Dedifferentiated amniotic fluid mesenchymal stem cell (primary cell): ENCODE measurements at regions not wholly inside any gene's neighbourhood (a gene's known extent, or its start where the extent isn't known, plus 50 kb on each side); places are given as distances from the start of the nearest gene placed in this dataset.
"Not testable (repeated sequence)": the region's sequence is repeated elsewhere in the genome, so short reads cannot be mapped to it uniquely, and the experiment has no call there.

Experiments used
- DNase-seq: peaks from one replicate; pipeline ENCODE4 v3.0.0-alpha.2; 2016; ENCODE audit errors: extremely low spot score

DNA sequence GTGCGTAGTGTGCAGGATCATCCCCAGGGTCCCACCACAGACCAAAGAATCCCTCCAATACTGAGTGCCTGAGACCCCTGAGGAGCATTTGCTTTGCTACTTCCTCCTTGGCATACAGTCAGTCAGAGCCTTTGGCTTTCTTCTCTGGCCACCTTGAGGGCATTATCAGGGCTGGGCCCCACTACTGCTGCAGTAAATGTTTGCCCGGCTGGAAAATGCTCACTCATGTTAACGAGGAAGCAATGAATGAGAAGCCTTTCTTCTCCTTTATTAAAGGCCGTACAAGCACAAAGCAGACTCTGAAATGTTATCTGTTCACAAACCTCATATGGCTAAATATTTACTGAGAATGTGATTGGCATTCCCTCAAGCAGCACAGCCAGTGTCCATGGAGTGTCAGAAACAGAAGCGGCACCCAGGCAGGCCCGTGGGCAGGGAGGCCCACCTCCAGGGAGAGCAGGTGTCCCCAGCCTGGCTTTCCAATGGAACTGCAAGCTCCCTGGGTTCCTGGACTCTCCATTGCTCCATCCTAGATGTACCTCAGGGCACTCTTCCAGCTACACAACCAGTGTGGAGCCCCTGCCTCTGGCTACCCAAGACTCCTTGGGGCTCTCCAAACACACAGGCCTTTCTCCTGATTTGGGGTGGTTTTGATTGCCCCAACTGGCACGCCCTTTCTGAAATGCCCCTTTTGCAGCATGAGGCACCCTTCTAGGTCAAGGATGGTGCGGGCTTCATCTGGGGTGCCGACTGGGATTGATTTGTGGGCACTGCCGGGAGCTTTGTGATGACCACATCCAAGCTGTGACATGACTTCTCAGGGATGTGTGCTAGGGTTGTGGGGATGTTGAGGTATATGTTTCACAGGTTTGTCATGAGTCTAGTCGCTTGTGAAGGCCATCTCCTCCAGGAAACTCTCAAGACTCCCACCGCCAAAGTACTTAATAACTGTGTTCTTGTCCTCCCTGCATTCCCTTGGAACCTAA, 195.6 kb downstream of the FAM43A start:
- no peak for DNase-seq

DNA sequence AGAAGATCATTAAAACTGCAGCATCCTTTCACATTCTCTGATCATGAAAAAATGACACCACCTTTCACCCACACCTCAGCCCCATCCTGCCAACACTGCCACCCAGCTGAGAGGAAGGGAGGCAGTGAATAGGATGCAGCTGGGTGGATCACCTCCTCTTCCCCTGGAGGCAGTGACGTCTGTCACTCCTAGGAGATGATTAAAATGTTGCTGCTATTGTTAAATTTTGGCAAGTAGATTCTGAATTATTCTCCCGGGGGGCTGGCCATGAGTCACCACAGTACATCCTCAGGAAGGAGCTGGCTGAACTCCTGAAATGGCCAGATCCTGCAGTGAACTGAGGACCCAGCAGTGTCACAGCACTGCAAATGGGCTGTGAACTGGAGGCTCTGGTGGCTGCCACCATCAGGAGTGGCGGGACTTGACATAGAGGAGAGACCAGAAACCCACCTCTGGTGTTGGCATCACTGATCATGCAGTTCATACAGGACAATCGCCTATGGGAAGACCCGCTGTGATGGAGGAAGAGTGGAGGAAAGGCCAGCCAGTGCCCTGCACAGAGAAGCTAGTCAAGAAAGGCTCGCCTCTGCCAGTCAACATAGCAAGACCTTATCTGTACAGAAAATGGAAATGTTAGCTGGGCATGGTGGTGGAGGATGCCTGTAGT, 199.1 kb downstream of the FAM43A start:
- DNase-seq = no peak

DNA sequence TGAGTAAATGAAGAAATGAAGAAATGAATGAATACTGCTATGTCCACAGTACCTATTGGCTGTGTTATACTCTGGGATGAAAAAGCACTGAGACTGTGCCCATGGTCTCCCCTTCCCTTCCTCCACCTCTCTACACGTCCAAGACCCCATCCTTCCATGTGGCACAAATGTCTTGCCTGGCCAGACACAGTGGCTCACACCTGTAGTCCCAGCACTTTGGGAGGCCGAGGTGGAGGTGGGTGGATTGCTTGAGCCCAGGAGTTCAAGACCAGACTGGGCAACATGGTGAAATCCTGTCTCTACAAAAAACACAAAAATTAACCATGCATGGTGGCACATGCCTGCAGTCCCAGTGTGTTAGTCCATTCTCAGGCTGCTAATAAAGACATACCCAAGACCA, 200.1 kb downstream of the FAM43A start:
- no peak for DNase-seq

DNA sequence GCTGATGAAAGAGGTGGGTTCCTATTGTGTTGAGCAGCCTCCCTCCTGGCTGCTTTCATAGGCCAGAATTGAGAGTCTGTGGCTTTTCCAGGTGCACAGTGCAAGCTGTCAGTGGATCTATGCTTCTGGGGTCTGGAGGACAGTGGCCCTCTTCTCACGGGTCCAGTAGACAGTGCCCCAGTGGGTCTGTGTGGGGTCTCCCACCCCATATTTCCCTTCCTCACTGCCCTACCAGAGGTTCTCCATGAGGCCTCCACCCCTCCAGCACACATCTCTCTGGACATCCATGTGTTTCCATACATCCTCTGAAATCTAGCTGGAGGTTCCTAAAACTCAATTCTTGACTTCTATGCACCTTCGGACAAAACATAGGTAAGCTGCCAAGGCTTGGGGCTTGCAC, 201.2 kb downstream of the FAM43A start:
- no peak for DNase-seq

DNA sequence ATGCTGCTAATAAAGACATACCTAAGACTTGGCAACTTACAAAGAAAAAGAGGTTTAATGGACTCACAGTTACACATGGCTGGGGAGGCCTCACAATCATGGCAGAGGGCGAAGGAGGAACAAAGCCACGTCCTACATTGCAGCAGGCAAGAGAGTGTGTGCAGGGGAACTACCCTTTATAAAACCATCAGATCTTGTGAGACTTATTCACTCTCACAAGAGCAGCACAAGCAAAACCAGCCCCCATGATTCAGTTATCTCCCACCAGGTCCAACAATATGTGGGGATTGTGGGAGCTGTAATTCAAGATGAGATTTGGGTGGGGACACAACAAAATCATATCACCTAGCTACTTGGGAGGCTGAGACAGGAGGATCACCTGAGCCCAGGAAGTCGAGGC, 202.4 kb downstream of the FAM43A start:
- DNase-seq = not testable (repeated sequence)

DNA sequence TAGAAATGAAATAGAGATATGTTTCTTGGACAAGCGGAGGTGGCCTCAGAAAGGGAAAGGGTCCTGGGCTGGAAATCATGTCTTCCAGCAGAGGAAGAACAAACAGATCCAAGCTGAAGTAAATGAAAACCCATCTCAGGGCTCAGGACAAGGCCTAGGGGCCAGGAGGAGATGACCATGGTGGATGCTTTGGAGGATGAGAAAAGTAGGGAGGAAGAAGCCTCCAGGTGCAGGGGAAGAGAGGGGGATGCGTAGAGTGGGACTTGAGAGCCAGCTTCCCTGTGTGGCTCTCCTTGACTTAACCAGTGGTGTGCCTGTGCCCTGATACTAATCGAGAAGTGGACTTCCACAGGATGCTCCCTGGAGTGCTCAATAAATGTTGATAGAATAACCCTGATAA, 203.2 kb downstream of the FAM43A start:
- DNase-seq = no peak

DNA sequence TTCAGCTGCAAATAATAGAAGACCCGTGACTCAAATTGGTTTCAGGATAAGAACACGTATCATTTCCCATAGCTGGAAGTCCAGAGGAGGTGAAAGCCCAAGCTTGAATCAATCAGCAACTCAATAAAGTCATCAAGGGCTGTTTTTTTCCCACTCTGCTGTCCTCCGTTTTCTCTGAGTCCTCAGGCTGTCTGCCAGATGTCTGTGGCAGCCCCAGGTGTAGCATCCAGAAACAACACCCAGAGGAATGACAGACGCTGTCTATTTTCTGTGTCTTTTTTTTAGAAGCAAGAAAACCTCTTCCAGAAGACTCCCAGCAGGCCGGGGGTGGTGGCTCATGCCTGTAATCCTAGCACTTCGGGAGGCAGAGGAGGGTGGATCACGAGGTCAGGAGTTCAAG, 204.4 kb downstream of the FAM43A start:
- no peak for DNase-seq

DNA sequence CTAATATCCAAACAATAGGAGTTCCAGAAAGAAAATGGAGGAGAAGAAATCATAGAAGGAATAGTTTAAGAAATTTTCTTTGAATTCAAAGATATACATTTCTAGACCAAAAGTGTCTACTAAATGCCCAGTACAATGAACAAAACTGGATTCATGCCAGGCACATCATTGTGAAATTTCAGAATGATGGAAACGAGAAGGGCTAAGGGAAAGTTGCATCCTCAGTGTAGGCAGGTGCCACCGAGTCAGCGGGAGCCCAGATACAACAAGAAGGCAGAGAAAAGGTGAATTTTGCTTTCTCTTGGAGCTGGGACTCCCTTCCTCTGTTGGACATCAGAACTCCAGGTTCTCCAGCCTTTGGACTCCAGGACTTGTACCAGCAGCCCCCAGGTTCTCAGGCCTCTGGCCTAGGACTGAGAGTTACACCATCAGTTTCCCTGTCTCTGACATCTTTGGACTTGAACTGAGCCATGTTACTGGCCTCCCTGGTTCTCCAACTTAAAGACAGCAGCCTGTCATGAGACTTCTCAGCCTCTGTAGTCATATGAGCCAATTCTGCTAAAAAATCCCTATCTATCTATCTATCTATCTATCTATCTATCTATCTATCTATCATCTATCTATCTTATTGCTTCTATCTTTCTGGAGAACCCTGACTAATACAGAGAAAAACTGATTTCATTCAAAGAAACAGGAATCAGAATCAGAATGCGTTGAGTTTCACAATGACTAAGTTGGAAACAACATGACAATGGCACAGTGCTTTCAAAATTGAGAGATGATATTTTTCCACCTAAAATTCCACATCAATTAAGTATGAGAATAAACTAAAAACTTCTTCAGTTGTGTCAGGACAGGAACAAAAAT, 207.7 kb downstream of the FAM43A start:
- DNase-seq = no peak

DNA sequence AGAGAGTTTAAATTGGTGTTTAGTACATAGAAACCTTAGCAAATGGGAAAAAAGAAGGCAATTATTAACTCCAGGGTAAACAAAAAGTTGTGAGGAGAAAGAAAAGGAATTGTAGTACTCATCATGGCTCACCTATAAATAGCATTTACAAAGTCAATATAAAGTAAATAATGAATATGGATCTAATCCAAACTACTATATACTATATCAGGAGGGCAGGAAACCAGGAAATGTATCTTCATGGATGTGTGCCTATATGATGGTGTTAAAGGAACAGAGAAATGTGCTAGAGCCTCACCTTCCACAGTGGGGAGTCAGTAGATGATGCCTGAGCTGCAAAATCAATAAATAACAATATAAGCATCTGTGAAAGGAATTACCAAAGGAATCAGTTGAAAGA, 208.9 kb downstream of the FAM43A start:
- no peak for DNase-seq

DNA sequence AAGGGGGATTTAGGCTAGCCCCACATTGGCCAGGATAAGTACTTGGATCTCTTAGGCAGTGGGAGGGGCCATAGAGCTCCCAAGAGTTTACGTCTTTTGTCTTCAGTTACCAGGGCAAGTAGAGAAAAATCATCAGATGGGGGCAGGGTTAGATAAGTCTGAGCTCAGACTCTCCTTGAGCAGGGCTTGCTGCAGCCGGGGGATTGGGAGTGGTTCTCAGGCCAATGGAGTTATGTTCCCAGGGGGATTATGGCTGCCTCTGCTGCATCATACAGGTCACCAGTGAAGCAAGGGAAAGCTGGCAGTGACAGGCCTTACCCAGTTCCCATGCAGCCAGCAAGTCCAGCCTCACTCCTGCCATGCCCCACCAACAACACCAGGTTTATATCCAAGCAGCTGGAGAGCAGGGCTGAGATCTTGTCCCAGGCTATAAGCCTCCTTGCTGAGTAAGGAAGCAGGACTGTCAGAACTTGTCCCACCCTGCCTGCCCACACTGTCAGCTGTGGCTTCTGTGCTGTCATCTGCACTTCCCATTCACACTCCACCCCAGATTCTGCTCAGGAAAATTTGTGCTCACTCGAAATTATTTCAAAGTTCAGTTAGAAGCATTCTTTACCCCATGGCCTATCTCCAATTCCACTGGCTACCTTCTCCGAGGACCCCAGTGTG, 215.3 kb downstream of the FAM43A start:
- no peak for DNase-seq

DNA sequence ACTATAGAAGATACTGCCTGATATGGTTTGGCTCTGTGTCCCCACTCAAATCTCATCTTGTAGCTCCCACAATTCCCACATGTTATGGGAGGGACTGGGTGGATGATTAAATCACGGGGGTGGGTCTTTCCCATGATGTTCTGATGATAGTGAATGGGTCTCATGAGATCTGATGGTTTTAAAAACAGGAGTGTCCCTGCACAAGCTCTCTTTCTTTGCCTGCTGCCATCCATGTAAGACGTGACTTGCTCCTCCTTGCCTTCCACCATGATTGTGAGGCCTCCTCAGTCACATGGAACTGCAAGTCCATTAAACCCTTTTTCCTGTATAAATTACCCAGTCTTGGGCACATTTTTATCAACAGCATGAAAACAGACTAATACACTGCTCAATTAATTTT, 217.8 kb downstream of the FAM43A start:
- not testable (repeated sequence) for DNase-seq

DNA sequence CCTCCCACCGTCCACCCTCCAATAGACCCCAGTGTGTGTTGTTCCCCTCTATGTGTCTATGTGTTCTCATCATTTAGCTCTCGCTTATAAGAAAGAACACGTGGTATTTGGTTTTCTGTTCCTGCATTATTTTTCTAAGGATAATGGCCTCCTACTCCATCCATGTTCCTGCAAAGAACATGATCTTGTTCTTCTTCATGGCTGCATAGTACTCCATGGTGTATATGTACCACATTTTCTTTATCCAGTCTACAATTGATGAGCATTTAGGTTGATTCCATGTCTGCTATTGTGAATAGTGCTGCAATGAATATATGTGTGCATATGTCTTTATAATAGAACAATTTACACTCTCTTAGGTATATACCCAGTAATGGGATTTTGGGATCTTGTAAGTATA, 219.3 kb downstream of the FAM43A start:
- DNase-seq = not testable (repeated sequence)

DNA sequence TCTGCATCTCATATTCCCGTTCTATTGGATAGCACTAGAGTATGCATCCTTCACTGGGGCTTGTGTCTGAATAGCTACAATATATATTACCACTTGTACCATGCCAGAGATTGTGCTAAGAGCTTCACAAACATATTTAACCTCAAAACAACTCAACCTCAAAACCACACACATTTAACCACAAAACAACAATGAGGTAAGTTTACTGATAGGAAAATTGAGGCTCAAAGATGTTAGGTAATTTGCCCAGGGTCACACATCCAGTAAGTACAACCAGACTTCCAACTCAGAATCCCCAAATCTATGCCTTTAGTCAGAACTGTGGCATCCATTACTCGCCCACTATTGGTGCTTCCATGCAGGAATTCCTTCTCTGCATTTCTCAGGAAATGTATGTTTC, 220.0 kb downstream of the FAM43A start:
- DNase-seq = no peak

DNA sequence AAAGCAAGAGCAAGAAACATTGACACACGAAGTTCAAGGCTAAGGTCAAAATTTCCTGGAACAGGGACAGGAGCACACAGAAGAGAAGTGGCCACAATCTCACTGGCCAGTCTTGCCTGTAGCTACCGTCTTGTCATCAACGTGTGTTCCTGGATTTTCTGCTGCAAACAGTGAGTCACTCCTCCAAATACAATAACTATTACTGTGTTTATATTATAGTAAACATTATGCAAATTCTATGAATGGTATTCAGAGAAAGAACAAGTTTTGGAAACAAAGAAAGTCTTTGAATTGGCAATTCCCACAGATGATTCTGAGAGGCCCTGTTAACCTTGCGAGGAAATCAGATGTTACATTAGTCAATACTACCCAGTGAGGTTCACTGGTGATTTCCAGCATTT, 220.5 kb downstream of the FAM43A start:
- no peak for DNase-seq

DNA sequence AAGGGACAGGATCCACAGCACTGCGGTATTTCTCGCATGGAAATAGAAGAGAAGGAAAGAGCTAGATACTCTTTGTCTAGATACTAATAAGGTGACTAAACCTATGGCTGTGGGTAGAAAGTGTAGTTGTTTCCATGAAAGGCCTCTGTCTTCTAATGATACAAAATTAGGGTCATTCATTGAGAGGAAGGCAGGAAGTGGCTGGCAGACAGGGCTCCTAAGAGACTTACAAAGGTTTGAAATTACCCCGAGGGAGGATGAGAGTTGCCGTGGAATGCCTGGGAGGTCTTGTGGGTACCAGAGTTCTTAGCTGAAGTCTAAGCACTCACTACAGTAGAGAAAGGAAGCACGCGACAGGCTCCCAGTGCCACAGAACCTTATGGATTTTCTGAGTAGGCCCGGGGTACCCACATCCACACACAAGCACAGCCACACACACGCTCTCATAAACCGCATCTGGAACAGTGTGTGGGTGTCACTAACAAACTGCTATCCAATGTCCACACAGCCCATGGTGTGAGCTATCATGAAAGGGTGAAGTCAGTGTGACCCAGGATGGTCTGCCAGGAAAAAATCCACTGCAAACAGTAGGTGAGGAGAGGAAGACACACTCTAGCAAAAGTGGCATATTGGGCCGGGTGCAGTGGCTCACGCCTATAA, 221.4 kb downstream of the FAM43A start:
- DNase-seq = no peak

DNA sequence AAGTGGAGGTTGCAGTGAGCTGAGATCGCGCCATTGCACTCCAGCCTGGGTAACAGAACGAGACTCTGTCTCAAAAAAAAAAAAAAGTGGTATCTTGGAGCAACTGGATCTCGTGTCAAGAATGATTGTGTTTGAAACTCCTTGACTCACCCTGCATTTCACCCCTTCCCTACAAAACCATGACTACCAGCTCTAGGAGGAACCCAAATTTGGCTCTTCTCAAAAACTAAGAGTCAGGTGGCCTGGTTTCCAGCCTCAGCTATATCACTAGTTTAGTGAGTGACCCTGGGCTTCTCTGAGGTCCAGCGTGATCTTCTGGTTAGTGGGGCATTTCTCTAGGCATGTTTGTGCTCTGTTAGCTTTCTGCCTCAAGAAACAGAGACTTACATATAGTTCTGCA, 222.1 kb downstream of the FAM43A start:
- no peak for DNase-seq

DNA sequence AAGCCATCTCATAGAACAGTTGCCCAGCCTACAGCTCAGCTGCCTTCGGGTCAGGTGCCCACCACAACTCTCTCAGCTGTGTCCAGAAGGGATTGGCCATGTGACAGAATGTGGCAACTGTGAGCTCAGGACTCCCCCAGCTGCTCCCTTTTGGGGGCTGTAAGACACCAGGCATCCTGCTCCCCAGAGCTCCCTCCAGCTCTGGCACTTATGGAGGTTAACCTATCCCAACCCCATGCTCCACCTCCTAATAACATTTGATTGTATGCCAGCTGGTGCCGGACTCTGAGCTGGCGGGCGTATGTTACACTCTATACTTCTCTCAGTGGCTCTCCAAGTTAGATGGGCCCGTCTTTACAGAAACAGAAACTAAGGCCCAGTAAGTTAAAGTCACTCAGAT, 222.8 kb downstream of the FAM43A start:
- no peak for DNase-seq

DNA sequence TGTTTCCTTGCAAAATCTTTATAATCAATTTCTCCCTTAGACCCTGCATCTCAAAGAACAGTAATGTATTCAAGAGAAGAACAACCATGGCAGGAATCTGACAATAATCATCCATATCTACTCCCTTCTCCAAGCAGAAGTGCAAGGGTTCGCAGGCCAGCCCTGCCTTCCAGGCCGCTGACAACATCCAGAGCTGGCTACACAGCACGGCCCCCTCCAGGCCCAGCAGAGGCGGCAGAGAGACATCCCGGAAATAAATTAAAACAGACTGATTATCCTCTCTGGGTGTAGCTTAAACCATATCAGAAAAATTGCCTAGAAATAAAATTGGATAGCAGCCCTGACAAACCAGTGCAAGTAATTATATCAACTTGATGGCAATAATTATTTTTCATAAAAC, 223.3 kb downstream of the FAM43A start:
- no peak for DNase-seq

DNA sequence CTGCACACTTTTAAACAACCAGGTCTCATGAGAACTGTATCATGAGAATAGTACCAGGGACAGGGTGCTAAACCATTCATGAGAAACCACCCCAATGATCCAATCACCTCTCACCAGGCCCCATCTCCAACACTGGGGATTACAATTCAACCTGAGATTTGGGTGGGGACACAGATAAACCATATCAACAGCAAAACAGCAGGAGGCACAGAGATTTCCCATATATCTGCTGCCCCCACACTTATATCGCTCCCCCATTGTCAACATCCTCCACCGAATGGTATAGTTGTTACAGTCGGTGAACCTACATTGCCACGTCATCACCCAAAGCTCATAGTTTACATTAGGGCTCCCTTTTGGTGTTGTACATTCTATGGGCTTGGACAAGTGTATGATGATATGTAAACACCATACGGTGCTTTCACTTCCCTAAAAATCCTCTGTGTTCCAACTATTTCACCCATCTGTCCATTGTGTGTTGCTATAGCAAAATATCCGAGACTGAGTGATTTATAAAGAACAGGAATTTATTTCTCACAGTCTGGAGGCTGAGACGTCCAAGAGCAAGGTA, 224.8 kb downstream of the FAM43A start:
- DNase-seq = no peak

DNA sequence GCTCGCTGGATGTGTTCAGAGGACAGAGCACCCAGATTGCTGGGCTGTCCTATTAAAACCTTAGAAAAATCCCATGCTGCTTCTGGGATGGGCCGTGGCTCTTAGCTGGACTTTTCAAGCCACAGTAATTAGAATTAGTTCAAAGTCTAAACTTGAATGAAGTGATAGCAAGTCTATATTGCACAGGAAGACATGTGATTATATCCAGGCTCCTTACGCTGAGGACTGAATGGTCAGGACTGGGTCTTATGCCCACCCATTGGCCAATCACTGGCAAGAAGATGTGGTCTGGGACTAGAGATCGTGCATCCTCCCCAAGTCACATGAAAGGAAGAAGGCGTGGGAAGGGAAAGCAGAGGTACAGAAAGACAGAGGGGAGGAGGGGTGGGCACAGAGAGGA, 227.6 kb downstream of the FAM43A start:
- DNase-seq = no peak

DNA sequence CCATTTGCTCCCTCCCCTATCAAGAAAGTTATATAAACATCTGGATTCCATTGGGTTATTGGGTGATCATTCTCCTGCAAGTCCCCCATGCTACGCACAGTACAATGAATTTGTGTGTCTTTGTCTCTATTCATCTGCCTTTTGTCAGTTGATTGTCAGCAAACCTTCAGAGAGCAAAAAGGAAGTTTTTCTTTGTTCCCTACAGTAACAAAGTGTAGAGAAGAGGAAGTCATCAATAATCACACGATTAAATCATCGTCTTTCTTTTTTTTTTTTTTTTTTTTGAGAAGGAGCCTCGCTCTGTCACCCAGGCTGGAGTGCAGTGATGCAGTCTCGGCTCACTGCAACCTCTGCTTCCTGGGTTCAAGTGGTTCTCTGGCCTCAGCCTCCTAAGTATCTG, 239.2 kb downstream of the FAM43A start:
- DNase-seq = not testable (repeated sequence)
